Upper lobe of left lung (tissue), 6 donors: ENCODE measurements at regions not wholly inside any gene's neighbourhood (a gene's known extent, or its start where the extent isn't known, plus 50 kb on each side); places are given as distances from the start of the nearest gene placed in this dataset.

Experiments
- ATAC-seq, 2 donors: fragments of 200-7000 bp; cut with Tn5 transposase; one replicate each; pipeline ENCODE4 v1.9.1; 2022; ENCODE audit warnings: mild to moderate bottlenecking in 2 of 2, moderate library complexity in 2 of 2; ENCODE audit not compliant: low FRiP score in 2 of 2
- DNase-seq, 2 donors: peaks; one replicate each; pipeline ENCODE4 v3.0.0-alpha.2; 2019 to 2020
- H3K27ac ChIP-seq, 4 donors: fragments of 200-600 bp; sonication (generic); one replicate each; pipeline ENCODE4 v1.5.1; 2016 to 2019
- H3K27me3 ChIP-seq, 4 donors: fragments of 200-600 bp; sonication (generic); one replicate each; pipeline ENCODE4 v1.5.1; 2017 to 2019
- H3K36me3 ChIP-seq, 4 donors: fragments of 200-600 bp; sonication (generic); one replicate each; pipeline ENCODE4 v1.5.1; 2016 to 2019
- H3K4me1 ChIP-seq, 4 donors: fragments of 200-600 bp; sonication (generic); one replicate each; pipeline ENCODE4 v1.5.1; 2018 to 2019
- H3K4me3 ChIP-seq, 4 donors: fragments of 200-600 bp; sonication (generic); one replicate each; pipeline ENCODE4 v1.5.1; 2017 to 2019; ENCODE audit warnings: mild to moderate bottlenecking in 2 of 4, moderate library complexity in 1 of 4
- H3K9me3 ChIP-seq, 4 donors: fragments of 200-600 bp; sonication (generic); one replicate each; pipeline ENCODE4 v1.5.1; 2018 to 2019
- EP300 ChIP-seq, 4 donors: sonication (generic); formaldehyde crosslinking; IDR thresholded peaks; one replicate each; pipeline ENCODE4 v1.5.1; 2017; ENCODE audit warnings: antibody characterized with exemption in 4 of 4, control low read depth in 2 of 4
- POLR2A ChIP-seq, 4 donors: fragments of 450-650 bp; IDR thresholded peaks; one replicate each; pipeline ENCODE4 v1.5.1; 2016 to 2017; ENCODE audit warnings: antibody characterized with exemption in 4 of 4, mild to moderate bottlenecking in 2 of 4
- POLR2AphosphoS5 ChIP-seq, 2 donors: sonication (generic); formaldehyde crosslinking; IDR thresholded peaks; one replicate each; pipeline ENCODE4 v1.5.1; 2017; ENCODE audit warnings: antibody characterized with exemption in 2 of 2
- WGBS, 2 donors: methylation state at CpG; one replicate each; pipeline ENCODE4 v1.1.5; 2017 to 2018; 5-methylcytosine and 5-hydroxymethylcytosine counted together
- TF ChIP-seq, protein P1 (sequence below), 6 experiments: fragments of 450-650 bp in 4 of 6; fragments of 200-600 bp in 2 of 6; sonication (generic) in 2 of 6; IDR thresholded peaks; one replicate each; pipeline ENCODE4 v1.5.1; 2016 to 2019; ENCODE audit warnings: antibody characterized with exemption in 6 of 6
- donor health status: DM: no; HTN: no; CAD: no; lungs with moderate emphysema.
- donor health status: DM: no; HTN: yes; CAD: no; lungs with severe emphysema.

DNA sequence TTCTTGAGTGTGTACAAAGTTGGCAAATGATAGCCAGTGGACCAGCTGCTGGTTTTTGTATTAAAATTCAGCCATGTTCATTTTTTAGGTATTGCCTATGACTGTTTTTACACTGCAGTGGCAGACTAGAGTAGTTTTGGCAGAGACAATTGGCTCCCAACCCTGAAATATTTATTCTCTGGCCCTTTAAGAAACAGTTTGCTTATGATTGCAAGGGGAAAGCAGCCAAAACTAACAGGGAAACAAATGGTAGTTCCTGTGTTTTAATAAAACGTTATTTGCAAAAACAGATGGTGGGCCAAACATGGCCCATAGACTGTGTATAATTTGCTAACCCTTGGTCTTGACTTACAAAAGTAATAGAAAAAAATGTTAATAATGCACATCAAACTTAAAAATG is 110.2 kb downstream of the ALX1 start:
- 26 to 27% methylated on average over 1 of the region's 1 CpG for WGBS, 2 donors
- Histone ChIP-seq H3K27ac (no peak overlapping the region), H3K4me1 (no peaks in the 10 kb centered on the region), H3K9me3 (no peaks in the 10 kb centered on the region), H3K27me3 (no peaks in the 10 kb centered on the region), H3K4me3 (no peak overlapping the region), H3K36me3 (no peaks in the 10 kb centered on the region)
- TF ChIP-seq EP300 (IDR thresholded peaks at IDR 0.05) (no peak), POLR2A (IDR thresholded peaks at IDR 0.05) (no peak), POLR2AphosphoS5 (IDR thresholded peaks at IDR 0.05) (no peak)
- TF ChIP-seq, protein P1, sequence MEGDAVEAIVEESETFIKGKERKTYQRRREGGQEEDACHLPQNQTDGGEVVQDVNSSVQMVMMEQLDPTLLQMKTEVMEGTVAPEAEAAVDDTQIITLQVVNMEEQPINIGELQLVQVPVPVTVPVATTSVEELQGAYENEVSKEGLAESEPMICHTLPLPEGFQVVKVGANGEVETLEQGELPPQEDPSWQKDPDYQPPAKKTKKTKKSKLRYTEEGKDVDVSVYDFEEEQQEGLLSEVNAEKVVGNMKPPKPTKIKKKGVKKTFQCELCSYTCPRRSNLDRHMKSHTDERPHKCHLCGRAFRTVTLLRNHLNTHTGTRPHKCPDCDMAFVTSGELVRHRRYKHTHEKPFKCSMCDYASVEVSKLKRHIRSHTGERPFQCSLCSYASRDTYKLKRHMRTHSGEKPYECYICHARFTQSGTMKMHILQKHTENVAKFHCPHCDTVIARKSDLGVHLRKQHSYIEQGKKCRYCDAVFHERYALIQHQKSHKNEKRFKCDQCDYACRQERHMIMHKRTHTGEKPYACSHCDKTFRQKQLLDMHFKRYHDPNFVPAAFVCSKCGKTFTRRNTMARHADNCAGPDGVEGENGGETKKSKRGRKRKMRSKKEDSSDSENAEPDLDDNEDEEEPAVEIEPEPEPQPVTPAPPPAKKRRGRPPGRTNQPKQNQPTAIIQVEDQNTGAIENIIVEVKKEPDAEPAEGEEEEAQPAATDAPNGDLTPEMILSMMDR (IDR thresholded peaks at IDR 0.05), result no peak
- no peak for DNase-seq
- no peak for ATAC-seq

DNA sequence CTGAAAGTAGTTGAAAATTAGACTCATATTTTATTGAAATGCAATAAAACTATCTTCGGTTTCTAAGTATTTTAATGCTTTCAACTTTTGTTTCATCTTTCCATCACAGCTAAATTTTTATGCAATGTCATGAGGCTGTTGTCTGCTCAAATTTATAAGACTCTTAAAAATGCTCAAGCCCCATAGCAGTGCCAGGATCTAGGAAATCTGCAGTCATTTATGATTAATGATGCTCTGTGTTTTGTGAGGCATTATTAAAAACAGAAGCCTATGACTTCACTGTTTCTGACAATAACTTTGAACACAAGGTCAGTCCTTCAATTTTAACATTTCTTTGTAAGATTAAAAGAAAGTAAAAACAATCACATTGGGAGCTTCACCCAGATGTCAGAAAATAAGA is 112.5 kb downstream of the ALX1 start:
- ATAC-seq, result no peak
- H3K27ac ChIP-seq, result no peak overlapping the region
- H3K9me3 ChIP-seq, result no peaks in the 10 kb centered on the region
- no peak for DNase-seq
- no peaks in the 10 kb centered on the region for H3K27me3 ChIP-seq
- TF ChIP-seq EP300 (IDR thresholded peaks at IDR 0.05) (no peak), POLR2AphosphoS5 (IDR thresholded peaks at IDR 0.05) (no peak), POLR2A (IDR thresholded peaks at IDR 0.05) (no peak)
- TF ChIP-seq, protein P1 (IDR thresholded peaks at IDR 0.05), result no peak
- H3K4me1 ChIP-seq, result no peaks in the 10 kb centered on the region
- H3K36me3 ChIP-seq, result no peaks in the 10 kb centered on the region
- H3K4me3 ChIP-seq, result no peak overlapping the region
- WGBS, 2 donors, result 80 to 83% methylated on average over 1 of the region's 1 CpG

DNA sequence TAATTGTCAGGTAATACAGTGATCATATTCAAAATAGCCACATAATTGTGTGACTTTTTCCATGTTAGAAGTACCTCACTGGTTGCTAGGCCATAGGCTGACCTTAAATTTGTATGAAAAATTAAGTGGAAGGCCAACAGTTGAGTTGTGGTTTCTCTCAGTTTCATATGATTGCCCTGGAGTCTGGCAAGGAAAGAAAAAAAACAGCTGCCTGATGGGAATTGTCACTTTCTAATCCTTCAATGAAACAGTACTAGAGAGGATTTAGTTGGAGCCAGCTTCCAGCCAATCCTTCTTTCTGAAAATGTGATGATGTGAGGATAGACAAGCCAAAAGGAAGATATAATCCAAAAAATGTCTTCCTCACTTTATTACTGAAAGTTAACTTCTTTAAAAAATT is 113.6 kb downstream of the ALX1 start:
- H3K4me1 ChIP-seq, result no peaks in the 10 kb centered on the region
- H3K4me3 ChIP-seq, result no peak overlapping the region

DNA sequence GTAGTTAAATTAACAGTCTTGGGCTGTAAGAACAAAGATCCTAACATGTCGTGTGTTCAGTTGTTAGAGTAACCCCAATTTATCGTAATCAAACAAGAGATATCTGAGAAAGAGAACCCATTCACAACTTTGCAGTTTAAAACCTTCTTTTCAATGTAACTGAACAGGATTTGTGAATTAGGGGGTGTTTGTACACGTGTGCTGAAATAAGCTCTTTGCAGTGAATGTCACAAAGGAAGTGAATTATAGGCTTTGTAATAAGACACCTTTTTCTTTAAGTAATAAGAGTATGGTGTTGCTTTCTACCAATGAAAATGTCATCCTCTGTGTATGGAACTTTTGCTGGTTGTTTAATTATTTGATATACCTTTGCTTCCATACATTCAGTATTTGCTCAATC is 114.0 kb downstream of the ALX1 start:
- no peaks in the 10 kb centered on the region for H3K4me1 ChIP-seq
- H3K36me3 ChIP-seq, result no peaks in the 10 kb centered on the region
- no peak for ATAC-seq
- H3K27ac ChIP-seq, result no peak overlapping the region
- DNase-seq, result no peak
- TF ChIP-seq POLR2AphosphoS5 (IDR thresholded peaks at IDR 0.05) (no peak), EP300 (IDR thresholded peaks at IDR 0.05) (no peak), POLR2A (IDR thresholded peaks at IDR 0.05) (no peak)
- TF ChIP-seq, protein P1 (IDR thresholded peaks at IDR 0.05), result no peak
- H3K27me3 ChIP-seq, result no peaks in the 10 kb centered on the region
- H3K4me3 ChIP-seq, result no peak overlapping the region
- H3K9me3 ChIP-seq, result no peaks in the 10 kb centered on the region
- WGBS, 2 donors, result 66 to 68% methylated on average over 3 of the region's 3 CpGs

More for the DNA sequence above, 113.6 kb downstream of the ALX1 start:
- ATAC-seq, result no peak
- H3K9me3 ChIP-seq, result no peaks in the 10 kb centered on the region
- TF ChIP-seq, protein P1 (IDR thresholded peaks at IDR 0.05), result no peak
- TF ChIP-seq POLR2A (IDR thresholded peaks at IDR 0.05), result no peak
- no peak for TF ChIP-seq POLR2AphosphoS5 (IDR thresholded peaks at IDR 0.05)
- TF ChIP-seq EP300 (IDR thresholded peaks at IDR 0.05), result no peak
- H3K36me3 ChIP-seq, result no peaks in the 10 kb centered on the region
- no peaks in the 10 kb centered on the region for H3K27me3 ChIP-seq
- no peak overlapping the region for H3K27ac ChIP-seq
- no peak for DNase-seq

DNA sequence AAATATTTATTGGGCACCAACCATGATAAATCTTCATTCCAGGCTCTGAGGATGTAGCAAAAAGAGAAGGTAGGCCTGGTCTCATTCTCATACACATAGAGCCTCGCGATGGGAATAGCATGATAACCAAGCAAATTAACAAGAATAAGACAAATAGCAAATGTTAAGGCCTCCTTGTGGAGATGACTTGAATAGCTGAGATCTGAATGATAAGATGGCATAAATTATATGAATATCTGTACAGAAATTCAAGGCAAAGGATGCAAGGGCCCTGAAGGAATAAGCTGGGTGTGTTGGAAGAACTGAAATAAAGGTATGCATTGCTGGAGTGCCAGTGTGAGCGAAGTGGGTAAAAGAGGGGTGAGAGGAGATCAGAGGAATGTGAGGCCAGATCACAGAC is 114.8 kb downstream of the ALX1 start:
- H3K27me3 ChIP-seq, result no peaks in the 10 kb centered on the region
- H3K27ac ChIP-seq, result no peak overlapping the region
- no peaks in the 10 kb centered on the region for H3K36me3 ChIP-seq
- ATAC-seq, result no peak
- H3K9me3 ChIP-seq, result no peaks in the 10 kb centered on the region
- no peak overlapping the region for H3K4me3 ChIP-seq
- 83 to 86% methylated on average over 3 of the region's 3 CpGs for WGBS, 2 donors
- no peak for DNase-seq
- TF ChIP-seq, protein P1 (IDR thresholded peaks at IDR 0.05), result no peak
- TF ChIP-seq POLR2AphosphoS5 (IDR thresholded peaks at IDR 0.05) (no peak), EP300 (IDR thresholded peaks at IDR 0.05) (no peak), POLR2A (IDR thresholded peaks at IDR 0.05) (no peak)
- no peaks in the 10 kb centered on the region for H3K4me1 ChIP-seq
